MCF 10A (cell line): ENCODE measurements at regions not wholly inside any gene's neighbourhood (a gene's known extent, or its start where the extent isn't known, plus 50 kb on each side); places are given as distances from the start of the nearest gene placed in this dataset.

Experiments
- BruUV-seq: library from RNA; stranded (reverse); fragments of 400-500 nt; replicated peaks from 2 replicates; lab custom pipeline; 2021; lab: Mats Ljungman, UMichigan
- CTCF ChIA-PET: fragments of 300-600 bp; sonication (Branson Sonifier 250); formaldehyde crosslinking; extraction: SDS; loops from one replicate; lab custom pipeline; 2021; ENCODE audit warnings: antibody characterized with exemption, inconsistent platforms; lab: Yijun Ruan, JAX
- POLR2A ChIA-PET: fragments of 300-600, 350-650 bp; sonication (Branson Sonifier 250); formaldehyde crosslinking; extraction: SDS; loops from one replicate; lab custom pipeline; 2020; ENCODE audit warnings: antibody characterized with exemption, inconsistent platforms; lab: Yijun Ruan, JAX
- DNase-seq: peaks from one replicate; pipeline ENCODE4 v3.0.0-alpha.2; 2018; ENCODE audit not compliant: unreplicated experiment
- H3K27ac Mint-ChIP-seq: one replicate; pipeline ENCODE4 v1.8.0; 2022; ENCODE audit warnings: mild to moderate bottlenecking, low read depth, mixed read lengths; ENCODE audit not compliant: unreplicated experiment
- H3K27me3 Mint-ChIP-seq: one replicate; pipeline ENCODE4 v1.8.0; 2022; ENCODE audit warnings: mixed read lengths; ENCODE audit not compliant: insufficient read depth, unreplicated experiment
- H3K36me3 Mint-ChIP-seq: one replicate; pipeline ENCODE4 v1.8.0; 2022; ENCODE audit warnings: mild to moderate bottlenecking, moderate library complexity, mixed read lengths; ENCODE audit not compliant: insufficient read depth, unreplicated experiment
- H3K4me1 Mint-ChIP-seq: one replicate; pipeline ENCODE4 v1.8.0; 2022; ENCODE audit warnings: mixed read lengths; ENCODE audit not compliant: insufficient read depth, unreplicated experiment
- H3K4me3 Mint-ChIP-seq: one replicate; pipeline ENCODE4 v1.8.0; 2022; ENCODE audit warnings: mild to moderate bottlenecking, moderate library complexity, mixed read lengths; ENCODE audit not compliant: unreplicated experiment
- H3K9me3 Mint-ChIP-seq: one replicate; pipeline ENCODE4 v1.8.0; 2022; ENCODE audit warnings: mixed read lengths; ENCODE audit not compliant: unreplicated experiment
- CTCF ChIP-seq: fragments of 200-600 bp; IDR thresholded peaks from one replicate; pipeline ENCODE4 v1.8.0; 2022; ENCODE audit warnings: antibody characterized with exemption, mild to moderate bottlenecking; ENCODE audit not compliant: unreplicated experiment
- intact Hi-C: fragments of 100-400 bp; cut with micrococcal nuclease; formaldehyde crosslinking; loops from 2 replicates; pipeline ENCODE4 v1.14.1; 2022

DNA sequence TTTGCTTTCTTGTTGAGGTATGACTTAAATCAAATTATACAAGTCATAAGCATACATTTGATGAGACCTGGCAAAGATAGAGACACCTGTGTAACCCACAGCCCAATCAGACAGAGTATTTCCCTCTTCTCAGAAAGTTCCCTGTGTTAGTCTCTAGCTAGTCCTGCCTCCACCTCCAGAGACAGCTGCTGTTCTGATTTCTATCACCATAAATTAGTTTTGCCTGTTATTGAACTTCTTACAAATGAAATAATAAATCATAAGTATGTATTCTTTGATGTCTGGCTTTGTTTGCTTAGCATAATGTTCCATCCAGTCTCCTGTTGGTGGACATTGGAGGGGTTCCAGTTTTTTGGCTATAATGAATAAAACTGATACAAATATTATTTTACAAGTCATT lies 194.5 kb downstream of the ICE1 start:
- Mint-ChIP-seq H3K9me3 (no peaks in the 10 kb centered on the region), H3K4me1 (peaks cover 6% of the 10 kb centered on the region), H3K36me3 (no peaks in the 10 kb centered on the region), H3K27me3 (no peaks in the 10 kb centered on the region), H3K4me3 (no peak overlapping the region), H3K27ac (no peak overlapping the region)
- TF ChIP-seq CTCF, result no peak
- no TSS peak for BruUV-seq
- CTCF ChIA-PET, result no interaction called here
- DNase-seq, result no peak
- POLR2A ChIA-PET, result no interaction called here
- intact Hi-C loops, result no loop called here

DNA sequence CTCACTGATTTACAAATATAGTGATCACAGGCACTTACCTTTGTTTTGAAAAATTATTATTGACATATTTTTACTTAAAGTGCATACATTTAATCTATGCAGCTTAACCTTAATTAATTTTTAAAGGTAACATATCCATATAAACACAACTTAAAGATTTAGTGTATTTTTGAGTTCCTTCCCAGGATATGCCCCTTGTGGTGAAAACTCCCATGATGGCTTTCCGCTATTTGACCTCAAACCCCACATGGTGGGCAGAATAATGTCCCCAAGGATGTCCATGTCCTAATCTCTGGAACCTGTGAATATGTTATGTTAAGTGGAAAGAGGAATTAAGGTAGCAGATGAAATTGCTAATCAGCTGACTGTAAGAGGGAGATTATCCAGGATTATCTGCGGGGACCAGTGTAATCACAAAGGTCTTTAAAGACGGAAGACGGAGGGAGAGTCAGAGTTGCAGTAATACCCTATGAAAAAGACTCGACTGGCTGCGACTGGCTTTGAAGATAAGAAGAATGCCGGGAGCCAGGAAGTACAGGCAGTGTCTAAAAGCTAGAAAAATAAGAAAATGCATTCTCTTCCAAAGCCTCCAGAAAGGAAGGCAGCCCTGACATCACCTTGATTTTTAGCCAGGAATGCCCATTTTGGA lies 193.9 kb downstream of the ICE1 start:
- intact Hi-C loops, result no loop called here
- BruUV-seq, result no TSS peak
- CTCF ChIA-PET, result no interaction called here
- no peak for DNase-seq
- POLR2A ChIA-PET, result interaction anchor here (0.6 kb wide), 1 partner anchor 259 kb away, joined by 3 read pairs; no protein-coding TSS in a partner anchor
- Mint-ChIP-seq H3K36me3 (no peaks in the 10 kb centered on the region), H3K4me1 (peaks cover 6% of the 10 kb centered on the region), H3K4me3 (no peak overlapping the region), H3K27ac (no peak overlapping the region), H3K27me3 (no peaks in the 10 kb centered on the region), H3K9me3 (no peaks in the 10 kb centered on the region)
- TF ChIP-seq CTCF, result no peak

- no peak overlapping the region for H3K27ac Mint-ChIP-seq
These were observed 193.1 kb downstream of the ICE1 start for GRCh38 chr5:5615569-5615968.

More at GRCh38 chr5:5615569-5615968, 193.1 kb downstream of the ICE1 start:
- H3K27me3 Mint-ChIP-seq, result no peaks in the 10 kb centered on the region
- no peak overlapping the region for H3K4me3 Mint-ChIP-seq
- CTCF ChIA-PET, result no interaction called here
- H3K36me3 Mint-ChIP-seq, result no peaks in the 10 kb centered on the region
- POLR2A ChIA-PET, result interaction anchor here (0.6 kb wide), 1 partner anchor 259 kb away, joined by 3 read pairs; no protein-coding TSS in a partner anchor
- no TSS peak for BruUV-seq
- peaks cover 6% of the 10 kb centered on the region for H3K4me1 Mint-ChIP-seq
- H3K9me3 Mint-ChIP-seq, result no peaks in the 10 kb centered on the region
- intact Hi-C loops, result no loop called here
- no peak for TF ChIP-seq CTCF
- no peak for DNase-seq
